Kidney tubule cell (primary cell): ENCODE measurements at regions not wholly inside any gene's neighbourhood (a gene's known extent, or its start where the extent isn't known, plus 50 kb on each side); places are given as distances from the start of the nearest gene placed in this dataset.

Experiments
- DNase-seq: peaks from one replicate; pipeline ENCODE4 v3.0.0-alpha.2; 2018; ENCODE audit warnings: low spot score

DNA sequence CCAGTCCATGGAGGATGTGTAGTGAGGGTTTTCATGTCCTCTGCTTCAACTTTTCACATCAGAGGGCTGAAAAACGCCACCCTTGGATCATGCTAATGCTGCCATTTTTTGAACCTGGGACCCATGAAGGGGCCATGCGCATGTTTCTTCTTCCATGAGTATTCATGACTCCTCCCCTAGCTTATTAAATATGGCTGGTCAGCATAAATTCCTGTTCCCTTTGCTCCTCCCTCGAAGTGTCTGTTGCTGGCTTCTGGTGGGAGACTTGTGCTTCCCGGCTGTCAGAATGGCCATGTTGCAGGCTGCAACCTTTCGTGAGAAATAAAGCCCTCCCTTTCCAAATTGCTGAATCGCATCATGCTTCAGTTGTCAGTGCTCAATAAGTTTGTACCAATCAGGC is 711.2 kb upstream of the KIRREL3 start:
- no peak for DNase-seq

- DNase-seq: no peak
Measured at GRCh38 chr11:127710831-127711230, 710.3 kb upstream of the KIRREL3 start.

GRCh38 chr11:127709960-127710359 is 709.4 kb upstream of the KIRREL3 start:
- DNase-seq: peak; percentile 4

DNA sequence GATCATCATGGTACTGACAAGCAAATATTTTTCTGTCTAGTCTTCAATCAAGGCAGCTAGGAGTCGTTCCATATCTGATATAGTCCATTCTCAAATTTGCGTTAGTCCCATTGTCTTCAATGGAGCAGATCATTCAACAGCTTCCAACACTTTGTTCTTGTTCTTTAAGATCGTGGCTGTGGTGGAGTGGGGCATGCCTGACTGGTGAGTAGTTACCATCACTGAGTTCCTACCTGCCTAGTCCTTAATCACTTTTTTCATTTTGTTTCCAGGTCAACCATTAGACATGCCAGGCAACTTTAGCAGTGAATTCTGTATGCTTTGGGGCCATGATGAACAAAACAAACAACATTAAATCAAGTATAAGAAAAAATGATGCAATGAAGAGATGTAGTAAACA is 693.1 kb upstream of the KIRREL3 start:
- DNase-seq: peak; percentile 13

GRCh38 chr11:127683321-127683720 is 682.8 kb upstream of the KIRREL3 start:
- DNase-seq: no peak

- no peak for DNase-seq
Measured at GRCh38 chr11:127679816-127680545, 679.4 kb upstream of the KIRREL3 start.

- no peak for DNase-seq
Measured at GRCh38 chr11:127678631-127679030, 678.1 kb upstream of the KIRREL3 start.

- no peak for DNase-seq
Measured at GRCh38 chr11:127677660-127678425, 677.3 kb upstream of the KIRREL3 start.

- DNase-seq: peak; percentile 16
Measured at GRCh38 chr11:127675581-127675980, 675.0 kb upstream of the KIRREL3 start.

- no peak for DNase-seq
Measured at GRCh38 chr11:127674754-127675153, 674.2 kb upstream of the KIRREL3 start.

- no peak for DNase-seq
Measured at GRCh38 chr11:127670374-127671119, 670.0 kb upstream of the KIRREL3 start.

DNA sequence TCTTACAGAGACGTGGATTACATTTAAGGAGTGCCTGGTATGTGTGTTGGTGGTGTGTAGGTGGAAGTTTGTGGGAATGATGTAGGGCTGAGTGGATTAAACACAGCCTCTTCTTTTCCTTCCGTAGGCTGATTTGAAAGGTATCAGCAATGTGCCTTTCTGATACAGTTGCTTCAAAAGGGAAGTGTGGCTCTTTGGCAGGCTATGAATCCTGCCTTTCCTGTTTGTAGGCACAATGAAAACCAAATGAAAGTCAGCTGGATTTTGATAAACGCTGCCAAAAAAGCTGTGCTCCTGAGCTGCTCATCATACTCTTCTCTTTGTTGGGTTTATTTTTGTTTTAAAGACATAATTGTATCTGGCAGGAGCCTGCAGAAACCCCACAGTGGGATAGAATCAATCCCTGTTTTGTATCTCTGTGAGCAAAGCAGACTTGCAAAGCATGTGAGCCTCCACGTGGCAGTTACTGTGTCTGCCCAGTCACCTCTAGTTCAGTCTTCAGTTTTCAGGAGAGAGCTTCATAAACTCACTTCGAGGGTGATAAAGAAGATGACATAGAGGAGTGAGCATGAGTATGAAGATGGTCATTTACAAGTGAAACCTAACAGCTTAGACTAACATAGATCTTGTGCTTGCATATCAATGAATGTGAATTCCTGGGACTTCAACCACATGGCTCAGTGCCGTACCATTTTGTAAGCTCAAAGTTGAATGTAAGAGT is 655.7 kb upstream of the KIRREL3 start:
- peak; percentile 2 for DNase-seq

DNA sequence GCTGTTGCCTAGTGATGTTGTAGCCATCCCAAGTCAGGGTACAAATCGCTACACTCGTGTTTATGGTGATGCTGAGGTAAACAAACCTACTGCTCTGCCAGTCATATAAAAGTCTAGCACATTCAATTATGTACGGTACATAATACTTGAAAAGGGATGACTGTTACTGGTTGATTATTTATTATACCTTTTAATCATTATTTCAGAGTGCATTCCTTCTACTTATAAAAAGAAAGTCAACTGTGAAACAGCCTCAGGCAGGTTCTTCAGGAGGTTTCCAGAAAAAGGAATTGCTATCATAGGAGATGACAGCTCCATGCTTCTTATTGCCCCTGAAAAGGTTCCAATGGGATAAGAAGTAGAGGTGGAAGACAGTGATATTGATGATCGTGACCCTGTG is 652.5 kb upstream of the KIRREL3 start:
- peak; percentile 78 for DNase-seq

DNA sequence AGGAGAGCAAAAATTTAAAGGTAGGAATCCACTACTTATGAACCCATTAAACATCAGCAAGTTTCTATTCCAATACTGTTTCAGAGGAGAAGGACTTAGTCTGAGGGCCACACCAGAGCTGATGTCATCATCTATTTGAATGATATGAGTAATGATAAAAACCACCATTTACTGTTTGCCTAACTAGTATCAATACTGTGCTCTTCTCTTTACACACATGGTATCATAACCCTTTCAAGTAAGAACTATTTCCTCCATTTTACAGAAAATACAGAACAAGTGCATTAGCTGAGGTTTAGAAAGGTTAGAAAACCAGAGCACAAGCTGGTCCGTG is 651.3 kb upstream of the KIRREL3 start:
- DNase-seq: peak; percentile 78

GRCh38 chr11:127651175-127651887 is 650.8 kb upstream of the KIRREL3 start:
- DNase-seq: peak; percentile 95

- no peak for DNase-seq
Measured at GRCh38 chr11:127649958-127650357, 649.4 kb upstream of the KIRREL3 start.

GRCh38 chr11:127649071-127649470 is 648.5 kb upstream of the KIRREL3 start:
- DNase-seq: no peak

DNA sequence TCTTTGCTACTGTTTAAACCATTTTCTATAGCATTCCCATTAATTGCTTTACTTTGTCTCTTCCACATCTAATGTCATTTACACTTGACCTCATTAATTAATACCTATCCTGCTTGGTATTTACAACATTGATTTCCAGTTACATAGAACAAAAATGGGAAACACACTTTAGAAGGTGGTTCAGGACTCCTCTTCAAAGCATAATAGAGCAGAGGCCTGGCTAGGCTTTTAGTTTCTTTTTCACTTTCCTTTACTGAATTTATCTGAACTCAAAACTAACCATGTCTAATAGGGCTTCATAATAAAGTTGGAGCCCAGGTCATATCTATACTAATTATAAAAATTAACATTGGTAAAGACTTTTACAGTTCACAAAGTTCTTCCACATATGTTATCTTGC is 648.0 kb upstream of the KIRREL3 start:
- no peak for DNase-seq

DNA sequence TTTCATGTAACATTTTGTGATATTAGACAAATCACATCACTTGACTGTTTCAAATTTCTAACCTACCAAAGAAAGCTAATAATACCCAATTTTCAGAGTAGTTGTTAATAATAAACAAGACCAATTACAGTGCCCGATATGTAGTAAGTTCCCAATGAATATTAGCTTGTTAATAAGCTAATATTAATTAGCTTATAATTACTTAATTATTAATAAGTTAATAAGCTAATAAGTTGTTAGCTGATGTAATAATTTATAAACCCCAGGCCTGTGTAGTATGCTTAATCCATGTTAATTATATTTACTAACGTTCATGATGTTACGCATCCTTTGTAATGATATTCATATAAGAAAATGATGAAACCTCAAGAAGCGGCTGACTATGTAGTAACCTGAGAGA is 643.8 kb upstream of the KIRREL3 start:
- no peak for DNase-seq

- DNase-seq: no peak
Measured at GRCh38 chr11:127643268-127644058, 642.9 kb upstream of the KIRREL3 start.
